IPS DF 6.9 (cell line): ENCODE measurements at regions not wholly inside any gene's neighbourhood (a gene's known extent, or its start where the extent isn't known, plus 50 kb on each side); places are given as distances from the start of the nearest gene placed in this dataset.
"Not testable (repeated sequence)": the region's sequence is repeated elsewhere in the genome, so short reads cannot be mapped to it uniquely, and the experiment has no call there.

Experiments used
- DNase-seq: peaks from one replicate; pipeline ENCODE4 v3.0.0-alpha.2; 2013; ENCODE audit warnings: low read depth, low spot score
- H3K27ac ChIP-seq: one replicate; pipeline ENCODE4 v1.5.1; 2013; ENCODE audit warnings: low read length, control low read depth
- H3K27me3 ChIP-seq: 2 replicates; pipeline ENCODE4 v1.6.1; 2013; ENCODE audit warnings: mild to moderate bottlenecking, low read length; ENCODE audit not compliant: control insufficient read depth, insufficient read depth
- H3K36me3 ChIP-seq: 2 replicates; pipeline ENCODE4 v1.6.1; 2013; ENCODE audit warnings: low read length; ENCODE audit not compliant: control insufficient read depth, insufficient read depth
- H3K4me1 ChIP-seq: 2 replicates; pipeline ENCODE4 v1.6.1; 2013; ENCODE audit warnings: low read length; ENCODE audit not compliant: control insufficient read depth, insufficient read depth
- H3K4me3 ChIP-seq: 2 replicates; pipeline ENCODE4 v1.5.1; 2013; ENCODE audit warnings: mild to moderate bottlenecking, low read length
- H3K9me3 ChIP-seq: 2 replicates; pipeline ENCODE4 v1.6.1; 2013; ENCODE audit warnings: low read length, inconsistent platforms; ENCODE audit not compliant: control insufficient read depth, insufficient read depth
- WGBS: extraction: QIAGEN DNeasy Blood & Tissue Kit; methylation state at CpG from one replicate; pipeline ENCODE4 v1.1.7; 2013; ENCODE audit warnings: mixed read lengths, missing lambda C conversion rate; ENCODE audit not compliant: insufficient read length, insufficient coverage; 5-methylcytosine and 5-hydroxymethylcytosine counted together

- not testable (repeated sequence) for DNase-seq, H3K27ac ChIP-seq, H3K4me1 ChIP-seq, H3K27me3 ChIP-seq, H3K4me3 ChIP-seq, H3K9me3 ChIP-seq, H3K36me3 ChIP-seq
- WGBS = no CpG with 5 or more reads among the region's 14 CpGs
These were observed 280.7 kb downstream of the TFAP2A start for GRCh38 chr6:10134185-10134584.

GRCh38 chr6:10128721-10129120 is 286.2 kb downstream of the TFAP2A start:
- Histone ChIP-seq H3K4me1 (no peaks in the 10 kb centered on the region), H3K27ac (no peak overlapping the region), H3K36me3 (no peaks in the 10 kb centered on the region), H3K9me3 (no peaks in the 10 kb centered on the region), H3K4me3 (no peak overlapping the region), H3K27me3 (no peaks in the 10 kb centered on the region)
- no CpG with 5 or more reads among the region's 4 CpGs for WGBS
- no peak for DNase-seq

- Histone ChIP-seq H3K36me3 (no peaks in the 10 kb centered on the region), H3K9me3 (no peaks in the 10 kb centered on the region), H3K27ac (no peak overlapping the region), H3K27me3 (no peaks in the 10 kb centered on the region), H3K4me3 (no peak overlapping the region), H3K4me1 (no peaks in the 10 kb centered on the region)
- no peak for DNase-seq
- no CpG with 5 or more reads among the region's 1 CpG for WGBS
These were observed 292.7 kb downstream of the TFAP2A start for GRCh38 chr6:10122164-10122563.

GRCh38 chr6:10112871-10113549 is 301.9 kb downstream of the TFAP2A start:
- Histone ChIP-seq H3K27me3 (no peaks in the 10 kb centered on the region), H3K27ac (no peak overlapping the region), H3K36me3 (no peaks in the 10 kb centered on the region), H3K4me3 (no peak overlapping the region), H3K4me1 (0 out of 2 replicates have a peak, but pooled peaks cover 1% of the 10 kb centered on the region), H3K9me3 (no peaks in the 10 kb centered on the region)
- WGBS = no CpG with 5 or more reads among the region's 28 CpGs
- no peak for DNase-seq

DNA sequence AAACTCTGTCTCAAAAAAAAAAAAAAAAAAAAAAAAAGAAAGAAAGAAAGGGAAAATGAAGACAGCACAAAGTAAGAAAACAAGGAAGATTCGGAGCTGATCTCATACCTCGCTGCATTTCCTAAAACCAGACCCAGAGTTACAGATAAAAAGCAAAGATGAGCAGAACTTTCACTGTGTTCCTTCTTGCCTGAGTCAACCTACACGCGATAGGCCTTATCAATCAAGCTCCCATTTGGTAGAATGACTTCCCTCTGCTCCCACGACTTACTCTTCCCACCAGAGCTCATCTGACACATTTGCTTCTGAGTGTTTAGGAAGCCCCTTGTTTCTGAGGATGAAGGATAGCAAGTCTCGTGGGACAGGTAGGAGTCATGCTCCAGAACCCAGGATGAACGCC is 302.9 kb downstream of the TFAP2A start:
- H3K4me3 ChIP-seq = no peak overlapping the region
- H3K4me1 ChIP-seq = 0 out of 2 replicates have a peak, but pooled peaks cover 1% of the 10 kb centered on the region
- no peaks in the 10 kb centered on the region for H3K9me3 ChIP-seq
- no peak overlapping the region for H3K27ac ChIP-seq
- no peaks in the 10 kb centered on the region for H3K36me3 ChIP-seq
- DNase-seq = no peak
- H3K27me3 ChIP-seq = no peaks in the 10 kb centered on the region
- WGBS = no CpG with 5 or more reads among the region's 7 CpGs

- no peak for DNase-seq
- WGBS = no CpG with 5 or more reads among the region's 4 CpGs
- H3K27ac ChIP-seq = no peak overlapping the region
- H3K9me3 ChIP-seq = no peaks in the 10 kb centered on the region
- H3K36me3 ChIP-seq = no peaks in the 10 kb centered on the region
- no peaks in the 10 kb centered on the region for H3K4me1 ChIP-seq
- H3K4me3 ChIP-seq = no peak overlapping the region
- H3K27me3 ChIP-seq = no peaks in the 10 kb centered on the region
These were observed 313.2 kb downstream of the TFAP2A start for GRCh38 chr6:10101551-10102252.

- H3K4me3 ChIP-seq = no peak overlapping the region
- no peak overlapping the region for H3K27ac ChIP-seq
- no CpG with 5 or more reads among the region's 9 CpGs for WGBS
These were observed 315.2 kb downstream of the TFAP2A start for GRCh38 chr6:10099529-10100140.

GRCh38 chr6:10098756-10099528 is 315.9 kb downstream of the TFAP2A start:
- H3K9me3 ChIP-seq = no peaks in the 10 kb centered on the region
- H3K4me1 ChIP-seq = no peaks in the 10 kb centered on the region
- H3K27me3 ChIP-seq = no peaks in the 10 kb centered on the region
- no peak for DNase-seq
- no peaks in the 10 kb centered on the region for H3K36me3 ChIP-seq
- no peak overlapping the region for H3K4me3 ChIP-seq
- no CpG with 5 or more reads among the region's 27 CpGs for WGBS
- H3K27ac ChIP-seq = no peak overlapping the region

More at GRCh38 chr6:10099529-10100140, 315.2 kb downstream of the TFAP2A start:
- H3K27me3 ChIP-seq = no peaks in the 10 kb centered on the region
- no peaks in the 10 kb centered on the region for H3K9me3 ChIP-seq
- no peaks in the 10 kb centered on the region for H3K36me3 ChIP-seq
- H3K4me1 ChIP-seq = no peaks in the 10 kb centered on the region
- DNase-seq = no peak

GRCh38 chr6:10093282-10093681 is 321.6 kb downstream of the TFAP2A start:
- Histone ChIP-seq H3K4me1 (no peaks in the 10 kb centered on the region), H3K27me3 (no peaks in the 10 kb centered on the region), H3K9me3 (no peaks in the 10 kb centered on the region; the same call in 1 of the 2 replicates), H3K36me3 (no peaks in the 10 kb centered on the region), H3K27ac (no peak overlapping the region), H3K4me3 (no peak overlapping the region)
- WGBS = no CpG with 5 or more reads among the region's 5 CpGs
- DNase-seq = no peak
